CD4-positive, alpha-beta T cell (primary cell): ENCODE measurements at regions not wholly inside any gene's neighbourhood (a gene's known extent, or its start where the extent isn't known, plus 50 kb on each side); places are given as distances from the start of the nearest gene placed in this dataset.

Experiments
- ATAC-seq: fragments of 200-7000 bp; cut with Tn5 transposase; one replicate; pipeline ENCODE4 v1.10.0; 2022; ENCODE audit warnings: mild to moderate bottlenecking; ENCODE audit not compliant: poor library complexity
- CTCF ChIA-PET: fragments of 350-600 bp; sonication (Branson Sonifier 250); formaldehyde crosslinking; loops from one replicate; lab custom pipeline; 2021; ENCODE audit warnings: antibody characterized with exemption, inconsistent platforms; lab: Charles Lee
- POLR2A ChIA-PET: fragments of 350-600 bp; sonication (Branson Sonifier 250); formaldehyde crosslinking; loops from one replicate; lab custom pipeline; 2021; ENCODE audit warnings: antibody characterized with exemption, inconsistent platforms; lab: Charles Lee
- DNase-seq, 14 experiments: peaks; one replicate each; pipeline ENCODE4 v3.0.0-alpha.2; 2013 to 2020; ENCODE audit warnings: mixed read lengths in 2 of 14
- H3K27ac ChIP-seq, 2 donors: one replicate each; pipeline versions ENCODE4 v1.5.1 to v1.7.0; 2013; ENCODE audit warnings: low read length in 2 of 2, low read depth in 1 of 2, mild to moderate bottlenecking in 1 of 2
- H3K27me3 ChIP-seq, 2 experiments: 1 replicate in 1 of 2; 2 replicates in 1 of 2; pipeline versions ENCODE4 v1.6.1 to v1.7.0; 2013; ENCODE audit warnings: low read length in 2 of 2, control low read depth in 1 of 2, mild to moderate bottlenecking in 1 of 2, moderate library complexity in 1 of 2; ENCODE audit not compliant: insufficient read depth in 2 of 2, control insufficient read depth in 1 of 2
- H3K36me3 ChIP-seq: one replicate; pipeline ENCODE4 v1.6.1; 2013; ENCODE audit warnings: low read length, control low read depth; ENCODE audit not compliant: insufficient read depth
- H3K4me1 ChIP-seq: one replicate; pipeline ENCODE4 v1.6.1; 2013; ENCODE audit warnings: low read length, control low read depth; ENCODE audit not compliant: insufficient read depth
- H3K4me3 ChIP-seq: one replicate; pipeline ENCODE4 v1.5.1; 2013; ENCODE audit warnings: mild to moderate bottlenecking, low read length, moderate library complexity
- H3K9me3 ChIP-seq, 2 experiments: 1 replicate in 1 of 2; 2 replicates in 1 of 2; pipeline versions ENCODE4 v1.6.1 to v1.7.0; 2013; ENCODE audit warnings: low read length in 2 of 2, mild to moderate bottlenecking in 2 of 2, control low read depth in 1 of 2, moderate library complexity in 1 of 2; ENCODE audit not compliant: control insufficient read depth in 1 of 2, insufficient read depth in 1 of 2
- H3K27ac Mint-ChIP-seq: one replicate; pipeline ENCODE4 v1.8.0; 2020; ENCODE audit warnings: mixed read lengths
- H3K27me3 Mint-ChIP-seq: one replicate; pipeline ENCODE4 v1.8.0; 2021; ENCODE audit warnings: mixed read lengths
- H3K36me3 Mint-ChIP-seq: one replicate; pipeline ENCODE4 v1.8.0; 2021; ENCODE audit warnings: low read depth, mixed read lengths
- H3K4me1 Mint-ChIP-seq: one replicate; pipeline ENCODE4 v1.8.0; 2021; ENCODE audit warnings: low read depth, mixed read lengths
- H3K4me3 Mint-ChIP-seq: one replicate; pipeline ENCODE4 v1.8.0; 2020; ENCODE audit warnings: mild to moderate bottlenecking, mixed read lengths
- H3K9me3 Mint-ChIP-seq: one replicate; pipeline ENCODE4 v1.8.0; 2020; ENCODE audit warnings: mixed read lengths
- intact Hi-C, 2 experiments: fragments of 100-400 bp; cut with DNase I in 1 of 2; cut with micrococcal nuclease in 1 of 2; formaldehyde crosslinking; loops; one replicate each; pipeline versions ENCODE4 v1.15.1 to v1.9.0; 2023 to 2025; cut with DNase I, micrococcal nuclease
- TF ChIP-seq, protein P1 (sequence below): fragments of 200-600 bp; IDR thresholded peaks from one replicate; pipeline ENCODE4 v1.8.0; 2022; ENCODE audit warnings: antibody characterized with exemption, mild to moderate bottlenecking

GRCh38 chr4:141371206-141371605 lies 150.5 kb downstream of the ZNF330 start:
- no peaks in the 10 kb centered on the region for H3K4me1 Mint-ChIP-seq
- peaks cover 0 to under 1% of the 10 kb centered on the region in 2 experiments for H3K27me3 ChIP-seq
- ChIA-PET POLR2A (no interaction called here), CTCF (no interaction called here)
- no peak overlapping the region for H3K27ac Mint-ChIP-seq
- DNase-seq (no peak), ATAC-seq (no peak)
- no peaks in the 10 kb centered on the region for H3K4me1 ChIP-seq
- H3K36me3 ChIP-seq, result no peaks in the 10 kb centered on the region
- H3K4me3 ChIP-seq, result no peak overlapping the region
- no peak overlapping the region for H3K4me3 Mint-ChIP-seq
- intact Hi-C loops, result no loop called here
- TF ChIP-seq, protein P1, sequence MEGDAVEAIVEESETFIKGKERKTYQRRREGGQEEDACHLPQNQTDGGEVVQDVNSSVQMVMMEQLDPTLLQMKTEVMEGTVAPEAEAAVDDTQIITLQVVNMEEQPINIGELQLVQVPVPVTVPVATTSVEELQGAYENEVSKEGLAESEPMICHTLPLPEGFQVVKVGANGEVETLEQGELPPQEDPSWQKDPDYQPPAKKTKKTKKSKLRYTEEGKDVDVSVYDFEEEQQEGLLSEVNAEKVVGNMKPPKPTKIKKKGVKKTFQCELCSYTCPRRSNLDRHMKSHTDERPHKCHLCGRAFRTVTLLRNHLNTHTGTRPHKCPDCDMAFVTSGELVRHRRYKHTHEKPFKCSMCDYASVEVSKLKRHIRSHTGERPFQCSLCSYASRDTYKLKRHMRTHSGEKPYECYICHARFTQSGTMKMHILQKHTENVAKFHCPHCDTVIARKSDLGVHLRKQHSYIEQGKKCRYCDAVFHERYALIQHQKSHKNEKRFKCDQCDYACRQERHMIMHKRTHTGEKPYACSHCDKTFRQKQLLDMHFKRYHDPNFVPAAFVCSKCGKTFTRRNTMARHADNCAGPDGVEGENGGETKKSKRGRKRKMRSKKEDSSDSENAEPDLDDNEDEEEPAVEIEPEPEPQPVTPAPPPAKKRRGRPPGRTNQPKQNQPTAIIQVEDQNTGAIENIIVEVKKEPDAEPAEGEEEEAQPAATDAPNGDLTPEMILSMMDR, result no peak
- no peaks in the 10 kb centered on the region for H3K9me3 Mint-ChIP-seq
- H3K27me3 Mint-ChIP-seq, result peaks cover 32% of the 10 kb centered on the region
- peaks cover 0 to 5% of the 10 kb centered on the region in 2 experiments for H3K9me3 ChIP-seq
- no peak overlapping the region for H3K27ac ChIP-seq
- no peaks in the 10 kb centered on the region for H3K36me3 Mint-ChIP-seq

- TF ChIP-seq, protein P1, result no peak
- intact Hi-C loops, result no loop called here
- POLR2A ChIA-PET, result no interaction called here
These were observed 155.2 kb downstream of the ZNF330 start for GRCh38 chr4:141375855-141376254.

GRCh38 chr4:141376769-141377168 lies 156.1 kb downstream of the ZNF330 start:
- Mint-ChIP-seq H3K9me3 (no peaks in the 10 kb centered on the region), H3K27ac (no peak overlapping the region), H3K27me3 (peaks cover 34% of the 10 kb centered on the region), H3K4me3 (no peak overlapping the region), H3K36me3 (no peaks in the 10 kb centered on the region), H3K4me1 (no peaks in the 10 kb centered on the region)
- CTCF ChIA-PET, result no interaction called here
- Histone ChIP-seq H3K36me3 (no peaks in the 10 kb centered on the region), H3K4me1 (no peaks in the 10 kb centered on the region), H3K9me3 (peaks cover 0 to 9% of the 10 kb centered on the region in 2 experiments), H3K27me3 (peaks cover 0 to 3% of the 10 kb centered on the region in 2 experiments), H3K27ac (no peak overlapping the region), H3K4me3 (no peak overlapping the region)
- ATAC-seq (no peak), DNase-seq (no peak)
- intact Hi-C loops, result no loop called here
- TF ChIP-seq, protein P1, result no peak
- POLR2A ChIA-PET, result no interaction called here

More at GRCh38 chr4:141375855-141376254, 155.2 kb downstream of the ZNF330 start:
- Histone ChIP-seq H3K9me3 (peaks cover 0 to 9% of the 10 kb centered on the region in 2 experiments), H3K4me3 (no peak overlapping the region), H3K27ac (no peak overlapping the region), H3K27me3 (peaks cover 0 to 3% of the 10 kb centered on the region in 2 experiments), H3K36me3 (no peaks in the 10 kb centered on the region), H3K4me1 (no peaks in the 10 kb centered on the region)
- ATAC-seq (no peak), DNase-seq (no peak)
- no peaks in the 10 kb centered on the region for H3K36me3 Mint-ChIP-seq
- H3K4me1 Mint-ChIP-seq, result no peaks in the 10 kb centered on the region
- H3K9me3 Mint-ChIP-seq, result no peaks in the 10 kb centered on the region
- CTCF ChIA-PET, result no interaction called here
- H3K4me3 Mint-ChIP-seq, result no peak overlapping the region
- no peak overlapping the region for H3K27ac Mint-ChIP-seq
- peaks cover 37% of the 10 kb centered on the region for H3K27me3 Mint-ChIP-seq
